ENCODE measurements at regions not wholly inside any gene's neighbourhood (a gene's known extent, or its start where the extent isn't known, plus 50 kb on each side); places are given as distances from the start of the nearest gene placed in this dataset.

DNA sequence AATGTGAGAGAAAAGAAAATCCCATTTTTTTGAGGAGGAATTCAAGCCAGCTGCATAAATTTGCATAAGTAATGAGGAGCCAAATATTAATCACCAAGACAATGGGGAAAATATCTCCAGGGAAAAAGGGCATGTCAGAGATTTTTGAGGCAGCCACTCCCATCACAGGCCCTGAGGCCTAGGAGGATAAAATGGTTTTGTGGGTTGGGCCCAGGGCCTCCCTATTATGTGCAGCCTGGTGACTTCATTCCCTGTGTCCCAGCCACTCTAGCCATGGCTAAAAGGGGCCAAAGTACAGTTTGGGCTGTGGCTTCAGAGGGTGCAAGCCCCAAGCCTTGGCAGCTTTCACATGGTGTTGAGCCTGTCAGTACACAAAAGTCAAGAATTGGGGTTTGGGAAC is 1051.0 kb upstream of the FOXG1 start:
- no peak for TF ChIP-seq TARDBP (IDR thresholded peaks at IDR 0.05)
- TF ChIP-seq, protein P1, sequence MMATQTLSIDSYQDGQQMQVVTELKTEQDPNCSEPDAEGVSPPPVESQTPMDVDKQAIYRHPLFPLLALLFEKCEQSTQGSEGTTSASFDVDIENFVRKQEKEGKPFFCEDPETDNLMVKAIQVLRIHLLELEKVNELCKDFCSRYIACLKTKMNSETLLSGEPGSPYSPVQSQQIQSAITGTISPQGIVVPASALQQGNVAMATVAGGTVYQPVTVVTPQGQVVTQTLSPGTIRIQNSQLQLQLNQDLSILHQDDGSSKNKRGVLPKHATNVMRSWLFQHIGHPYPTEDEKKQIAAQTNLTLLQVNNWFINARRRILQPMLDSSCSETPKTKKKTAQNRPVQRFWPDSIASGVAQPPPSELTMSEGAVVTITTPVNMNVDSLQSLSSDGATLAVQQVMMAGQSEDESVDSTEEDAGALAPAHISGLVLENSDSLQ (IDR thresholded peaks at IDR 0.05): no peak
- TF ChIP-seq ZNF384 (IDR thresholded peaks at IDR 0.05): no peak
- no peak for TF ChIP-seq SUZ12 (IDR thresholded peaks at IDR 0.05)
- TF ChIP-seq SP1 (IDR thresholded peaks at IDR 0.05): no peak
- no peak for TF ChIP-seq BHLHE40 (IDR thresholded peaks at IDR 0.05; ENCODE audit: borderline replicate concordance)
- no peak for TF ChIP-seq ARNT (IDR thresholded peaks at IDR 0.05)
- no peak for TF ChIP-seq HDGF (IDR thresholded peaks at IDR 0.05; ENCODE audit: borderline replicate concordance)
- TF ChIP-seq FOXM1 (IDR thresholded peaks at IDR 0.05; ENCODE audit: borderline replicate concordance): no peak
- TF ChIP-seq FOXA1 (IDR thresholded peaks at IDR 0.05): no peak
- no peak for TF ChIP-seq CTBP1 (IDR thresholded peaks at IDR 0.05; ENCODE audit: borderline replicate concordance)
- no peak for TF ChIP-seq LEF1 (IDR thresholded peaks at IDR 0.05; ENCODE audit: borderline replicate concordance)

Data from HEK293T (cell line).